CD14-positive monocyte (primary cell): ENCODE measurements at regions not wholly inside any gene's neighbourhood (a gene's known extent, or its start where the extent isn't known, plus 50 kb on each side); places are given as distances from the start of the nearest gene placed in this dataset.

Experiments
- DNase-seq, 3 donors: peaks; one replicate each; pipeline ENCODE4 v3.0.0-alpha.2; 2011 to 2022
- H2AFZ ChIP-seq: 2 replicates; pipeline ENCODE4 v1.6.0; 2012; ENCODE audit warnings: mild to moderate bottlenecking, low read depth, low read length, inconsistent platforms; ENCODE audit not compliant: insufficient read depth, poor library complexity, severe bottlenecking
- H3K27ac ChIP-seq, 2 donors: 1 replicate in 1 of 2; 2 replicates in 1 of 2; pipeline ENCODE4 v1.5.1; 2012 to 2013; ENCODE audit warnings: low read length in 2 of 2, control low read depth in 1 of 2, inconsistent platforms in 1 of 2, low read depth in 1 of 2, mild to moderate bottlenecking in 1 of 2
- H3K27me3 ChIP-seq, 2 donors: one replicate each; pipeline versions ENCODE4 v1.6.0 to v1.6.1; 2011 to 2013; ENCODE audit warnings: low read length in 2 of 2; ENCODE audit not compliant: control insufficient read depth in 2 of 2, insufficient read depth in 2 of 2
- H3K36me3 ChIP-seq, 2 donors: replicated peaks in 1 of 2; 1 replicate in 1 of 2; 2 replicates in 1 of 2; pipeline versions ENCODE4 v1.5.1 to v1.6.1; 2012 to 2013; ENCODE audit warnings: low read length in 2 of 2, control low read depth in 1 of 2, inconsistent platforms in 1 of 2, mild to moderate bottlenecking in 1 of 2; ENCODE audit not compliant: insufficient read depth in 2 of 2, control insufficient read depth in 1 of 2
- H3K4me1 ChIP-seq, 2 donors: 1 replicate in 1 of 2; 2 replicates in 1 of 2; pipeline versions ENCODE4 v1.5.1 to v1.6.1; 2012 to 2013; ENCODE audit warnings: low read length in 2 of 2, control low read depth in 1 of 2, inconsistent platforms in 1 of 2, mild to moderate bottlenecking in 1 of 2, moderate library complexity in 1 of 2; ENCODE audit not compliant: insufficient read depth in 2 of 2, control insufficient read depth in 1 of 2
- H3K4me2 ChIP-seq: replicated peaks from 2 replicates; pipeline ENCODE3; 2012; ENCODE audit warnings: low read length, moderate library complexity, mild to moderate bottlenecking; ENCODE audit not compliant: poor library complexity, severe bottlenecking; ENCODE audit errors: extremely low read depth
- H3K4me3 ChIP-seq, 3 experiments: fragments of 200-600 bp in 1 of 3; sonication (generic) in 1 of 3; replicated peaks in 1 of 3; 1 replicate in 2 of 3; 2 replicates in 1 of 3; pipeline ENCODE4 v1.5.1; 2011 to 2013; ENCODE audit warnings: low read length in 3 of 3, mild to moderate bottlenecking in 3 of 3, control low read depth in 2 of 3, low read depth in 2 of 3, inconsistent platforms in 1 of 3, moderate library complexity in 1 of 3
- H3K79me2 ChIP-seq: 2 replicates; pipeline ENCODE4 v1.6.0; 2012; ENCODE audit warnings: mild to moderate bottlenecking, control low read depth, inconsistent platforms, low read length, moderate library complexity; ENCODE audit not compliant: insufficient read depth
- H3K9ac ChIP-seq: 2 replicates; pipeline ENCODE4 v1.6.0; 2017; ENCODE audit warnings: low read length, mild to moderate bottlenecking; ENCODE audit not compliant: insufficient read depth, poor library complexity, severe bottlenecking
- H3K9me3 ChIP-seq, 2 donors: replicated peaks in 1 of 2; 1 replicate in 1 of 2; 2 replicates in 1 of 2; pipeline versions ENCODE4 v1.5.1 to v1.6.1; 2012 to 2013; ENCODE audit warnings: low read length in 2 of 2, control low read depth in 1 of 2; ENCODE audit not compliant: control insufficient read depth in 1 of 2, insufficient read depth in 1 of 2
- H4K20me1 ChIP-seq: 2 replicates; pipeline ENCODE4 v1.6.0; 2012; ENCODE audit warnings: mild to moderate bottlenecking, low read length, control low read depth, moderate library complexity; ENCODE audit not compliant: insufficient read depth
- H3K27ac Mint-ChIP-seq, 7 donors: one replicate each; pipeline ENCODE4 v1.8.0; 2020; ENCODE audit warnings: mild to moderate bottlenecking in 7 of 7, mixed read lengths in 7 of 7, moderate library complexity in 6 of 7, inconsistent platforms in 2 of 7
- H3K27me3 Mint-ChIP-seq, 3 donors: one replicate each; pipeline ENCODE4 v1.8.0; 2021 to 2022; ENCODE audit warnings: low read depth in 3 of 3, mild to moderate bottlenecking in 3 of 3, mixed read lengths in 3 of 3, moderate library complexity in 3 of 3, inconsistent platforms in 1 of 3
- H3K36me3 Mint-ChIP-seq, 2 donors: one replicate each; pipeline ENCODE4 v1.8.0; 2020; ENCODE audit warnings: mixed read lengths in 2 of 2, inconsistent platforms in 1 of 2, mild to moderate bottlenecking in 1 of 2
- H3K4me1 Mint-ChIP-seq: one replicate; pipeline ENCODE4 v1.8.0; 2020; ENCODE audit warnings: mild to moderate bottlenecking, mixed read lengths
- H3K4me3 Mint-ChIP-seq, 2 donors: one replicate each; pipeline ENCODE4 v1.8.0; 2020; ENCODE audit warnings: mild to moderate bottlenecking in 2 of 2, mixed read lengths in 2 of 2, moderate library complexity in 1 of 2
- H3K9me3 Mint-ChIP-seq, 7 donors: one replicate each; pipeline ENCODE4 v1.8.0; 2020 to 2022; ENCODE audit warnings: mixed read lengths in 7 of 7, mild to moderate bottlenecking in 6 of 7, moderate library complexity in 6 of 7, inconsistent platforms in 2 of 7
- intact Hi-C, 2 donors: fragments of 100-400 bp; cut with micrococcal nuclease; formaldehyde crosslinking; loops; one replicate each; pipeline versions ENCODE4 v1.15.0 to v1.15.1; 2023
- TF ChIP-seq, protein P1 (sequence below): fragments of 200-600 bp; IDR thresholded peaks from one replicate; pipeline ENCODE4 v1.8.0; 2022; ENCODE audit warnings: antibody characterized with exemption, mild to moderate bottlenecking

DNA sequence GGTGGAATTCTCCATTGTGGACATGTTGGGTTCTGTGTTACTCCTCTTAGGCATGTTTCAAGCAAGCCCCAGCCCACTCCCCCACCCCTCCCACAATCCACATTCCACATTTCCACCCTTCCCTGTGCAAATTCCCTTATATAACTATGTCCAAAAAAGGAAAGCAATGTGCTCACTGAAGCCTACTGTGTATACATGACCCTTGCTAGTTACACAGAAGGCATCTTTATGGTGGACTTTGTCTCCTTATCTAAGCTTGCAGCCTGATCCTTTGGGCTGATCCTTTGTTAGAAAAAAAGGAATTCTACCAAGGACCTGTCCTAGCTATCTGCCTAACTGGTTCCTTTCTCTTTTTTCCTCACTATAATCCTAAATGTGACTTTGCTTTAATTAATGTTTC, 796.8 kb downstream of the NLGN4X start:
- no peaks in the 10 kb centered on the region for H3K36me3 Mint-ChIP-seq
- Histone ChIP-seq H3K4me1 (no peaks in the 10 kb centered on the region), H3K27ac (no peak overlapping the region), H3K79me2 (no peaks in the 10 kb centered on the region), H3K4me2 (no peak overlapping the region), H2AFZ (no peak overlapping the region), H4K20me1 (no peaks in the 10 kb centered on the region), H3K4me3 (no peak overlapping the region), H3K9me3 (peaks cover 3 to 5% of the 10 kb centered on the region in 2 donors), H3K36me3 (no peaks in the 10 kb centered on the region), H3K27me3 (no peaks in the 10 kb centered on the region), H3K9ac (no peak overlapping the region)
- H3K4me1 Mint-ChIP-seq = no peaks in the 10 kb centered on the region
- no peak overlapping the region for H3K4me3 Mint-ChIP-seq
- no peak overlapping the region for H3K27ac Mint-ChIP-seq
- H3K27me3 Mint-ChIP-seq = no peaks in the 10 kb centered on the region
- no peak for DNase-seq
- intact Hi-C loops = no loop called here
- peaks cover 0 to 4% (median 4%) of the 10 kb centered on the region in 7 donors for H3K9me3 Mint-ChIP-seq
- TF ChIP-seq, protein P1, sequence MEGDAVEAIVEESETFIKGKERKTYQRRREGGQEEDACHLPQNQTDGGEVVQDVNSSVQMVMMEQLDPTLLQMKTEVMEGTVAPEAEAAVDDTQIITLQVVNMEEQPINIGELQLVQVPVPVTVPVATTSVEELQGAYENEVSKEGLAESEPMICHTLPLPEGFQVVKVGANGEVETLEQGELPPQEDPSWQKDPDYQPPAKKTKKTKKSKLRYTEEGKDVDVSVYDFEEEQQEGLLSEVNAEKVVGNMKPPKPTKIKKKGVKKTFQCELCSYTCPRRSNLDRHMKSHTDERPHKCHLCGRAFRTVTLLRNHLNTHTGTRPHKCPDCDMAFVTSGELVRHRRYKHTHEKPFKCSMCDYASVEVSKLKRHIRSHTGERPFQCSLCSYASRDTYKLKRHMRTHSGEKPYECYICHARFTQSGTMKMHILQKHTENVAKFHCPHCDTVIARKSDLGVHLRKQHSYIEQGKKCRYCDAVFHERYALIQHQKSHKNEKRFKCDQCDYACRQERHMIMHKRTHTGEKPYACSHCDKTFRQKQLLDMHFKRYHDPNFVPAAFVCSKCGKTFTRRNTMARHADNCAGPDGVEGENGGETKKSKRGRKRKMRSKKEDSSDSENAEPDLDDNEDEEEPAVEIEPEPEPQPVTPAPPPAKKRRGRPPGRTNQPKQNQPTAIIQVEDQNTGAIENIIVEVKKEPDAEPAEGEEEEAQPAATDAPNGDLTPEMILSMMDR = no peak

- Histone ChIP-seq H3K36me3 (no peaks in the 10 kb centered on the region), H3K9ac (no peak overlapping the region), H3K27ac (no peak overlapping the region), H3K4me3 (no peak overlapping the region), H3K4me2 (no peak overlapping the region), H3K9me3 (peaks cover 5 to 13% of the 10 kb centered on the region in 2 donors), H2AFZ (no peak overlapping the region), H3K27me3 (no peaks in the 10 kb centered on the region), H3K4me1 (no peaks in the 10 kb centered on the region), H3K79me2 (no peaks in the 10 kb centered on the region), H4K20me1 (no peaks in the 10 kb centered on the region)
- Mint-ChIP-seq H3K27me3 (peaks cover 0 to 1% (median 0%) of the 10 kb centered on the region in 3 donors), H3K9me3 (peaks cover 0 to 17% (median 6%) of the 10 kb centered on the region in 7 donors), H3K4me1 (no peaks in the 10 kb centered on the region), H3K27ac (no peak overlapping the region), H3K4me3 (no peak overlapping the region), H3K36me3 (no peaks in the 10 kb centered on the region)
- intact Hi-C loops = no loop called here
- TF ChIP-seq, protein P1 = no peak
- no peak for DNase-seq
Observed at GRCh38 chrX:5425119-5425518, 803.5 kb downstream of the NLGN4X start.
